ENCODE measurements at regions not wholly inside any gene's neighbourhood (a gene's known extent, or its start where the extent isn't known, plus 50 kb on each side); places are given as distances from the start of the nearest gene placed in this dataset.

- no peak for TF ChIP-seq NRF1 (conservative IDR thresholded peaks at IDR 0.05; ENCODE audit: low read depth, low read length)
These were observed 330.6 kb upstream of the GATB start (continued) for GRCh38 chr4:152091405-152091804.

- H3K79me2 ChIP-seq (ENCODE audit: control insufficient read depth, insufficient read depth, low read length) = no peaks in the 10 kb centered on the region
- ChIA-PET CTCF (interaction anchor here (0.7 kb wide), 1 partner anchor 45 kb away, joined by 3 read pairs; no protein-coding TSS in a partner anchor), SMC1A (ENCODE audit: uncharacterized antibody, unreplicated experiment) (interaction anchor here (1.9 kb wide), 1 partner anchor 15 kb away, joined by 6 read pairs; no protein-coding TSS in a partner anchor), POLR2A (no interaction called here), RAD21 (ENCODE audit: unreplicated experiment) (no interaction called here)
- H3K4me1 ChIP-seq (ENCODE audit: control insufficient read depth, insufficient read depth, low read length) = no peaks in the 10 kb centered on the region
- no peaks in the 10 kb centered on the region for H4K20me1 ChIP-seq (ENCODE audit: control insufficient read depth, insufficient read depth)
- H3K27me3 ChIP-seq (replicated peaks in 1 of 2; ENCODE audit: control insufficient read depth in 2 of 2, insufficient read depth in 2 of 2, low read length in 1 of 2) = no peaks in the 10 kb centered on the region
- no TSS peak for BruUV-seq (replicated peaks)
- FAIRE-seq (no peak), ATAC-seq (no peak), DNase-seq (ENCODE audit: low read depth, low spot score) (no peak)
- no peak overlapping the region for H3K9ac ChIP-seq (ENCODE audit: control insufficient read depth, insufficient read depth, low read length)
- no peak overlapping the region for H2AFZ ChIP-seq (ENCODE audit: control insufficient read depth, low read depth, low read length)
- TF ChIP-seq ATF3 (IDR thresholded peaks at IDR 0.05; ENCODE audit: borderline replicate concordance, extremely low read depth, low read depth, low read length) (no peak), BRCA1 (IDR thresholded peaks at IDR 0.05; ENCODE audit: low read depth, low read length) (no peak), EZH2 (IDR thresholded peaks at IDR 0.05; ENCODE audit: borderline replicate concordance, control insufficient read depth, low read depth, low read length) (no peak), EED (IDR thresholded peaks at IDR 0.05; ENCODE audit: low read depth) (no peak), SREBF1 (IDR thresholded peaks at IDR 0.05; ENCODE audit: low read length) (no peak), MTA3 (IDR thresholded peaks at IDR 0.05; ENCODE audit: borderline replicate concordance, low read length) (no peak), MTA2 (IDR thresholded peaks at IDR 0.05; ENCODE audit: low read depth) (no peak), KLF5 (IDR thresholded peaks at IDR 0.05; ENCODE audit: partially characterized antibody) (no peak), STAT3 (IDR thresholded peaks at IDR 0.05; ENCODE audit: low read depth, low read length) (no peak), IRF3 (IDR thresholded peaks at IDR 0.05) (no peak), RAD51 (IDR thresholded peaks at IDR 0.05) (no peak), ESRRA (IDR thresholded peaks at IDR 0.05; ENCODE audit: low read length) (no peak), PAX5 (IDR thresholded peaks at IDR 0.05; ENCODE audit: borderline replicate concordance, low read depth, low read length) (no peak)
- no peaks in the 10 kb centered on the region for H3K9me3 ChIP-seq (replicated peaks; ENCODE audit: control insufficient read depth, insufficient read depth, low read length)
- no peak overlapping the region for H3K4me3 ChIP-seq
- intact Hi-C loops (cut with micrococcal nuclease; ENCODE audit: unreplicated experiment) = no loop called here
- H3K36me3 ChIP-seq (ENCODE audit: control insufficient read depth in 2 of 2, insufficient read depth in 2 of 2, low read length in 1 of 2) = no peaks in the 10 kb centered on the region
- in situ Hi-C loops (cut with MboI) = no loop called here
- H3K27ac ChIP-seq (ENCODE audit: control insufficient read depth, insufficient read depth) = no peak overlapping the region
- H3K4me2 ChIP-seq (ENCODE audit: control insufficient read depth, insufficient read depth) = no peak overlapping the region
- WGBS (ENCODE audit: insufficient coverage, insufficient replicate concordance, low lambda C conversion rate, missing lambda C conversion rate) = 72% methylated on average over 8 of the region's 8 CpGs
These were observed 329.7 kb upstream of the GATB start for GRCh38 chr4:152090543-152090942.

Data from GM12878 (cell line).